ENCODE measurements at regions not wholly inside any gene's neighbourhood (a gene's known extent, or its start where the extent isn't known, plus 50 kb on each side); places are given as distances from the start of the nearest gene placed in this dataset.

- Histone ChIP-seq H3K27me3 (no peaks in the 10 kb centered on the region), H3K27ac (no peak overlapping the region), H3K9me3 (no peaks in the 10 kb centered on the region), H3K4me1 (ENCODE audit: insufficient read depth) (no peaks in the 10 kb centered on the region), H3K36me3 (no peaks in the 10 kb centered on the region), H3K4me3 (no peak overlapping the region)
- no peak for DNase-seq
- WGBS, 3 donors, result 45 to 60% (median 56%) methylated on average over 3 of the region's 3 CpGs
- TF ChIP-seq EP300 (IDR thresholded peaks at IDR 0.05) (no peak), POLR2A (IDR thresholded peaks at IDR 0.05) (no peak)
- TF ChIP-seq, protein P1, sequence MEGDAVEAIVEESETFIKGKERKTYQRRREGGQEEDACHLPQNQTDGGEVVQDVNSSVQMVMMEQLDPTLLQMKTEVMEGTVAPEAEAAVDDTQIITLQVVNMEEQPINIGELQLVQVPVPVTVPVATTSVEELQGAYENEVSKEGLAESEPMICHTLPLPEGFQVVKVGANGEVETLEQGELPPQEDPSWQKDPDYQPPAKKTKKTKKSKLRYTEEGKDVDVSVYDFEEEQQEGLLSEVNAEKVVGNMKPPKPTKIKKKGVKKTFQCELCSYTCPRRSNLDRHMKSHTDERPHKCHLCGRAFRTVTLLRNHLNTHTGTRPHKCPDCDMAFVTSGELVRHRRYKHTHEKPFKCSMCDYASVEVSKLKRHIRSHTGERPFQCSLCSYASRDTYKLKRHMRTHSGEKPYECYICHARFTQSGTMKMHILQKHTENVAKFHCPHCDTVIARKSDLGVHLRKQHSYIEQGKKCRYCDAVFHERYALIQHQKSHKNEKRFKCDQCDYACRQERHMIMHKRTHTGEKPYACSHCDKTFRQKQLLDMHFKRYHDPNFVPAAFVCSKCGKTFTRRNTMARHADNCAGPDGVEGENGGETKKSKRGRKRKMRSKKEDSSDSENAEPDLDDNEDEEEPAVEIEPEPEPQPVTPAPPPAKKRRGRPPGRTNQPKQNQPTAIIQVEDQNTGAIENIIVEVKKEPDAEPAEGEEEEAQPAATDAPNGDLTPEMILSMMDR (IDR thresholded peaks at IDR 0.05), result no peak
- intact Hi-C loops (cut with DNase I), result no loop called here
Measured at GRCh38 chr7:115097175-115097671, 175.3 kb downstream of the MDFIC start.

GRCh38 chr7:115096262-115096661 lies 174.4 kb downstream of the MDFIC start:
- 100% methylated on average over 1 of the region's 1 CpG for WGBS, 3 donors
- intact Hi-C loops (cut with DNase I), result no loop called here
- TF ChIP-seq POLR2A (IDR thresholded peaks at IDR 0.05) (no peak), EP300 (IDR thresholded peaks at IDR 0.05) (no peak)
- TF ChIP-seq, protein P1 (IDR thresholded peaks at IDR 0.05), result no peak
- Histone ChIP-seq H3K27ac (no peak overlapping the region), H3K4me1 (ENCODE audit: insufficient read depth) (no peaks in the 10 kb centered on the region), H3K4me3 (no peak overlapping the region), H3K9me3 (no peaks in the 10 kb centered on the region), H3K27me3 (no peaks in the 10 kb centered on the region), H3K36me3 (no peaks in the 10 kb centered on the region)
- no peak for DNase-seq

DNA sequence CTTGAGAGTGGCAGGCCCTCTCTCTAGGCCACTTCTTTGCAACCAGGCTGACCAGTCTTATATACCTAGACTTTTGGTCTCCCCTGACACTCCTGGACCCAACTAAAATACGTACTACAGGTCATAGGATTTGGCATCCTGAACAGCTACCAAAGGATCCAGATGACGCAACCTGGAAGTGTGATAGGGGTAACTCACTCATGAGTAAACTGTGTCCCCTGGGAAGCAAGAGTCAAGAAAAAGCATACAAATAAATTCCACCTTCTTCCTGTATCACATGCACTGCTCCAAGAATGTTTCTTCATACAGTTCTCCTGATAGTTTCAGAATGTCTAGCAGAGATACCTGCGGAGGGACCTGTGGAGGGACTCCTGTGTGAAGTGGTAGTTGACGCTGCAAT lies 172.3 kb downstream of the MDFIC start:
- WGBS, 3 donors, result 96 to 98% (median 96%) methylated on average over 4 of the region's 4 CpGs
- TF ChIP-seq, protein P1 (IDR thresholded peaks at IDR 0.05), result no peak
- TF ChIP-seq EP300 (IDR thresholded peaks at IDR 0.05) (no peak), POLR2A (IDR thresholded peaks at IDR 0.05) (no peak)
- H3K4me3 ChIP-seq, result no peak overlapping the region
- intact Hi-C loops (cut with DNase I), result no loop called here
- no peak for DNase-seq
- H3K27ac ChIP-seq, result no peak overlapping the region
- H3K4me1 ChIP-seq (ENCODE audit: insufficient read depth), result no peaks in the 10 kb centered on the region
- no peaks in the 10 kb centered on the region for H3K27me3 ChIP-seq
- no peaks in the 10 kb centered on the region for H3K9me3 ChIP-seq
- H3K36me3 ChIP-seq, result no peaks in the 10 kb centered on the region

- Histone ChIP-seq H3K36me3 (no peaks in the 10 kb centered on the region), H3K9me3 (no peaks in the 10 kb centered on the region), H3K4me3 (no peak overlapping the region), H3K4me1 (ENCODE audit: insufficient read depth) (no peaks in the 10 kb centered on the region), H3K27ac (no peak overlapping the region), H3K27me3 (no peaks in the 10 kb centered on the region)
- WGBS, 3 donors, result 54 to 66% (median 64%) methylated on average over 3 of the region's 3 CpGs
- intact Hi-C loops (cut with DNase I), result no loop called here
- TF ChIP-seq, protein P1 (IDR thresholded peaks at IDR 0.05), result no peak
- no peak for TF ChIP-seq POLR2A (IDR thresholded peaks at IDR 0.05)
- no peak for TF ChIP-seq EP300 (IDR thresholded peaks at IDR 0.05)
- DNase-seq, result no peak
Measured at GRCh38 chr7:115088893-115089292, 167.0 kb downstream of the MDFIC start.

Measured in ovary (tissue), 7 donors.